ENCODE measurements at regions not wholly inside any gene's neighbourhood (a gene's known extent, or its start where the extent isn't known, plus 50 kb on each side); places are given as distances from the start of the nearest gene placed in this dataset.
"Not testable (repeated sequence)": the region's sequence is repeated elsewhere in the genome, so short reads cannot be mapped to it uniquely, and the experiment has no call there.

GRCh38 chr20:56689318-56689717 is 60.2 kb downstream of the TFAP2C start:
- DNase-seq = no peak

GRCh38 chr20:56689852-56690485 is 60.9 kb downstream of the TFAP2C start:
- no peak for DNase-seq

GRCh38 chr20:56690531-56691175 is 61.5 kb downstream of the TFAP2C start:
- DNase-seq = no peak

GRCh38 chr20:56691325-56691998 is 62.4 kb downstream of the TFAP2C start:
- DNase-seq = no peak

GRCh38 chr20:56693217-56693616 is 64.1 kb downstream of the TFAP2C start:
- DNase-seq = no peak

- DNase-seq = no peak
These were observed 68.4 kb downstream of the TFAP2C start for GRCh38 chr20:56697476-56697875.

- no peak for DNase-seq
These were observed 69.2 kb downstream of the TFAP2C start for GRCh38 chr20:56698297-56698696.

- DNase-seq = no peak
These were observed 69.6 kb downstream of the TFAP2C start for GRCh38 chr20:56698749-56699148.

- DNase-seq = no peak
These were observed 74.1 kb downstream of the TFAP2C start for GRCh38 chr20:56702931-56703840.

- DNase-seq = no peak
These were observed 77.8 kb downstream of the TFAP2C start for GRCh38 chr20:56706867-56707360.

GRCh38 chr20:56708991-56709390 is 79.9 kb downstream of the TFAP2C start:
- no peak for DNase-seq

GRCh38 chr20:56710125-56710524 is 81.0 kb downstream of the TFAP2C start:
- DNase-seq = no peak

GRCh38 chr20:56710577-56710976 is 81.5 kb downstream of the TFAP2C start:
- DNase-seq = not testable (repeated sequence)

- DNase-seq = no peak
These were observed 81.9 kb downstream of the TFAP2C start for GRCh38 chr20:56711018-56711417.

- no peak for DNase-seq
These were observed 86.2 kb downstream of the TFAP2C start for GRCh38 chr20:56715309-56715708.

GRCh38 chr20:56715902-56716519 is 86.9 kb downstream of the TFAP2C start:
- DNase-seq = no peak

GRCh38 chr20:56716806-56717205 is 87.7 kb downstream of the TFAP2C start:
- DNase-seq = no peak

- no peak for DNase-seq
These were observed 89.7 kb downstream of the TFAP2C start for GRCh38 chr20:56718816-56719215.

- DNase-seq = no peak
These were observed 91.6 kb downstream of the TFAP2C start for GRCh38 chr20:56720620-56721213.

- no peak for DNase-seq
These were observed 92.9 kb downstream of the TFAP2C start for GRCh38 chr20:56722042-56722441.

GRCh38 chr20:56723331-56723730 is 94.2 kb downstream of the TFAP2C start:
- no peak for DNase-seq

- DNase-seq = no peak
These were observed 95.2 kb downstream of the TFAP2C start for GRCh38 chr20:56724241-56724757.
